IMR-90 (cell line): ENCODE measurements at regions not wholly inside any gene's neighbourhood (a gene's known extent, or its start where the extent isn't known, plus 50 kb on each side); places are given as distances from the start of the nearest gene placed in this dataset.

Experiments
- ATAC-seq: fragments of 200-7000 bp; cut with Tn5 transposase; 2 replicates; pipeline ENCODE4 v1.9.1; 2020; ENCODE audit warnings: low read depth, mild to moderate bottlenecking, moderate library complexity
- BruUV-seq: library from RNA; stranded (reverse); fragments of 400-500 nt; replicated peaks from 2 replicates; lab custom pipeline; 2021; lab: Mats Ljungman, UMichigan
- CTCF ChIA-PET: fragments of 300-600 bp; formaldehyde crosslinking; extraction: SDS; loops from one replicate; lab custom pipeline; 2021; ENCODE audit warnings: antibody characterized with exemption; lab: Yijun Ruan, JAX
- POLR2A ChIA-PET: fragments of 300-600 bp; sonication (Branson Sonifier 250); formaldehyde crosslinking; loops from one replicate; lab custom pipeline; 2022; ENCODE audit warnings: antibody characterized with exemption; ENCODE audit not compliant: unreplicated experiment; lab: Charles Lee
- DNase-seq: peaks from one replicate; pipeline ENCODE4 v3.0.0; 2013
- H2AFZ ChIP-seq: replicated peaks from 2 replicates; pipeline ENCODE3; 2013; ENCODE audit warnings: low read length, mild to moderate bottlenecking; ENCODE audit not compliant: poor library complexity
- H2AK5ac ChIP-seq: 2 replicates; pipeline ENCODE4 v1.6.1; 2013; ENCODE audit warnings: low read depth, low read length, inconsistent platforms
- H2AK9ac ChIP-seq: replicated peaks from 2 replicates; pipeline ENCODE3; 2013; ENCODE audit warnings: mild to moderate bottlenecking, low read depth, low read length, moderate library complexity; ENCODE audit not compliant: poor library complexity
- H2BK120ac ChIP-seq: 2 replicates; pipeline ENCODE4 v1.6.1; 2013; ENCODE audit warnings: low read depth, low read length, inconsistent platforms
- H2BK15ac ChIP-seq: 3 replicates; pipeline ENCODE4 v1.6.1; 2013; ENCODE audit warnings: low read depth, low read length, inconsistent platforms
- H2BK20ac ChIP-seq: 2 replicates; pipeline ENCODE4 v1.6.1; 2013; ENCODE audit warnings: low read depth, mild to moderate bottlenecking, inconsistent platforms, low read length, moderate library complexity
- H2BK5ac ChIP-seq: 2 replicates; pipeline ENCODE4 v1.6.1; 2013; ENCODE audit warnings: mild to moderate bottlenecking, low read depth, low read length, inconsistent platforms; ENCODE audit not compliant: poor library complexity, severe bottlenecking
- H3K14ac ChIP-seq: replicated peaks from 2 replicates; pipeline ENCODE4 v1.6.1; 2013; ENCODE audit warnings: low read depth, low read length, inconsistent platforms
- H3K18ac ChIP-seq: 2 replicates; pipeline ENCODE4 v1.6.1; 2013; ENCODE audit warnings: low read depth, low read length, control low read depth
- H3K23ac ChIP-seq: 2 replicates; pipeline ENCODE4 v1.6.1; 2013; ENCODE audit warnings: low read depth, low read length, inconsistent platforms
- H3K27ac ChIP-seq: 2 replicates; pipeline ENCODE4 v1.5.1; 2013; ENCODE audit warnings: mild to moderate bottlenecking, control low read depth, low read length; ENCODE audit not compliant: insufficient read depth
- H3K27me3 ChIP-seq: 2 replicates; pipeline ENCODE4 v1.6.1; 2013; ENCODE audit warnings: low read length; ENCODE audit not compliant: control insufficient read depth, insufficient read depth
- H3K36me3 ChIP-seq: 2 replicates; pipeline ENCODE4 v1.6.1; 2013; ENCODE audit warnings: low read length, mixed read lengths; ENCODE audit not compliant: control insufficient read depth, insufficient read depth
- H3K4ac ChIP-seq: 2 replicates; pipeline ENCODE4 v1.6.1; 2013; ENCODE audit warnings: low read depth, low read length, inconsistent platforms
- H3K4me1 ChIP-seq: 2 replicates; pipeline ENCODE4 v1.6.1; 2013; ENCODE audit warnings: low read length, mixed read lengths; ENCODE audit not compliant: control insufficient read depth, insufficient read depth
- H3K4me2 ChIP-seq: 2 replicates; pipeline ENCODE4 v1.6.1; 2013; ENCODE audit warnings: low read depth, mild to moderate bottlenecking, control low read depth, low read length, moderate library complexity
- H3K4me3 ChIP-seq: 2 replicates; pipeline ENCODE4 v1.5.1; 2013; ENCODE audit warnings: low read depth, mild to moderate bottlenecking, control low read depth, low read length, moderate library complexity; ENCODE audit not compliant: insufficient read depth
- H3K56ac ChIP-seq: 2 replicates; pipeline ENCODE4 v1.6.1; 2013; ENCODE audit warnings: low read length, inconsistent platforms; ENCODE audit not compliant: insufficient read depth; ENCODE audit errors: extremely low read depth
- H3K79me1 ChIP-seq, 2 experiments: 2 replicates each; pipeline ENCODE4 v1.6.1; 2013; ENCODE audit warnings: low read length in 2 of 2, inconsistent platforms in 1 of 2, low read depth in 1 of 2
- H3K9ac ChIP-seq: 2 replicates; pipeline ENCODE4 v1.6.1; 2013; ENCODE audit warnings: low read depth, low read length, control low read depth
- H3K9me1 ChIP-seq: 2 replicates; pipeline ENCODE4 v1.6.1; 2013; ENCODE audit warnings: low read length, inconsistent platforms; ENCODE audit not compliant: insufficient read depth
- H3K9me3 ChIP-seq: 2 replicates; pipeline ENCODE4 v1.6.1; 2013; ENCODE audit warnings: low read length; ENCODE audit not compliant: control insufficient read depth, insufficient read depth
- H4K20me1 ChIP-seq: 2 replicates; pipeline ENCODE4 v1.6.1; 2013; ENCODE audit warnings: low read length, inconsistent platforms; ENCODE audit not compliant: insufficient read depth
- H4K5ac ChIP-seq: 2 replicates; pipeline ENCODE4 v1.6.1; 2013; ENCODE audit warnings: mild to moderate bottlenecking, low read depth, low read length, control low read depth
- H4K8ac ChIP-seq, 2 experiments: 2 replicates each; pipeline ENCODE4 v1.6.1; 2013; ENCODE audit warnings: low read depth in 2 of 2, low read length in 2 of 2, control low read depth in 1 of 2, inconsistent platforms in 1 of 2
- H4K91ac ChIP-seq: 2 replicates; pipeline ENCODE4 v1.6.1; 2013; ENCODE audit warnings: low read depth, low read length, inconsistent platforms; ENCODE audit not compliant: insufficient read depth
- BHLHE40 ChIP-seq: fragments of 150-350 bp; IDR thresholded peaks from 2 replicates; pipeline ENCODE4 v1.6.1; 2016; ENCODE audit warnings: mild to moderate bottlenecking, low read depth, low read length
- CEBPB ChIP-seq: IDR thresholded peaks from 2 replicates; pipeline ENCODE4 v1.6.1; 2012; ENCODE audit warnings: low read depth, low read length, improper control_type of control experiment
- CHD1 ChIP-seq: IDR thresholded peaks from 2 replicates; pipeline ENCODE4 v1.6.1; 2012; ENCODE audit warnings: low read depth, low read length, improper control_type of control experiment
- FOS ChIP-seq: fragments of 150-350 bp; IDR thresholded peaks from 2 replicates; pipeline ENCODE4 v1.6.1; 2016; ENCODE audit warnings: low read depth, low read length
- MAFK ChIP-seq: IDR thresholded peaks from 2 replicates; pipeline ENCODE4 v1.6.1; 2012; ENCODE audit warnings: low read depth, low read length, improper control_type of control experiment
- MAZ ChIP-seq: IDR thresholded peaks from 2 replicates; pipeline ENCODE4 v1.6.1; 2012; ENCODE audit warnings: low read depth, mild to moderate bottlenecking, low read length, improper control_type of control experiment, moderate library complexity, borderline replicate concordance
- MXI1 ChIP-seq: IDR thresholded peaks from 2 replicates; pipeline ENCODE4 v1.6.1; 2012; ENCODE audit warnings: low read depth, mild to moderate bottlenecking, low read length, moderate library complexity, borderline replicate concordance
- NFE2L2 ChIP-seq: fragments of 150-350 bp; IDR thresholded peaks from 2 replicates; pipeline ENCODE4 v1.6.1; 2016; ENCODE audit warnings: low read depth, mild to moderate bottlenecking, low read length
- POLR2A ChIP-seq: IDR thresholded peaks from 2 replicates; pipeline ENCODE4 v1.6.1; 2012; ENCODE audit warnings: mild to moderate bottlenecking, low read depth, low read length
- RAD21 ChIP-seq: IDR thresholded peaks from 2 replicates; pipeline ENCODE4 v1.6.1; 2012; ENCODE audit warnings: low read length, improper control_type of control experiment
- RCOR1 ChIP-seq: IDR thresholded peaks from 2 replicates; pipeline ENCODE4 v1.6.1; 2012; ENCODE audit warnings: mild to moderate bottlenecking, low read length, improper control_type of control experiment; ENCODE audit not compliant: insufficient replicate concordance
- RFX5 ChIP-seq: IDR thresholded peaks from 2 replicates; pipeline ENCODE4 v1.8.0; 2012; ENCODE audit warnings: low read depth, mild to moderate bottlenecking, low read length, moderate library complexity
- SMC3 ChIP-seq: fragments of 150-350 bp; IDR thresholded peaks from 2 replicates; pipeline ENCODE4 v1.6.1; 2016; ENCODE audit warnings: low read depth, mild to moderate bottlenecking, antibody characterized with exemption, low read length, moderate library complexity
- dilution Hi-C: fragments of 300-500 bp; cut with HindIII; formaldehyde crosslinking; loops from one replicate; pipeline ENCODE4 v1.14.3; 2018; ENCODE audit warnings: low sequenced_read_pairs; ENCODE audit not compliant: unreplicated experiment
- in situ Hi-C: fragments of 300-500 bp; cut with MboI; formaldehyde crosslinking; loops from 3 replicates; pipeline ENCODE4 v1.14.3; 2019; ENCODE audit warnings: low sequenced_read_pairs, inconsistent platforms, mixed read lengths
- intact Hi-C: fragments of 100-400 bp; cut with micrococcal nuclease; formaldehyde crosslinking; loops from 2 replicates; pipeline ENCODE4 v1.10.0; 2022
- TF ChIP-seq, protein P1 (sequence below): fragments of 150-350 bp; IDR thresholded peaks from 2 replicates; pipeline ENCODE4 v1.6.1; 2017; ENCODE audit warnings: mild to moderate bottlenecking, antibody characterized with exemption, low read length, low read depth
- TF ChIP-seq, protein P2 (sequence below): conservative IDR thresholded peaks from 2 replicates; pipeline ENCODE4 v1.5.1; 2012; ENCODE audit warnings: mild to moderate bottlenecking, low read depth, low read length, improper control_type of control experiment
- TF ChIP-seq, protein P3 (sequence below): fragments of 150-350 bp; IDR thresholded peaks from 2 replicates; pipeline ENCODE4 v1.6.1; 2016; ENCODE audit warnings: low read depth, mild to moderate bottlenecking, low read length, moderate library complexity, borderline replicate concordance

DNA sequence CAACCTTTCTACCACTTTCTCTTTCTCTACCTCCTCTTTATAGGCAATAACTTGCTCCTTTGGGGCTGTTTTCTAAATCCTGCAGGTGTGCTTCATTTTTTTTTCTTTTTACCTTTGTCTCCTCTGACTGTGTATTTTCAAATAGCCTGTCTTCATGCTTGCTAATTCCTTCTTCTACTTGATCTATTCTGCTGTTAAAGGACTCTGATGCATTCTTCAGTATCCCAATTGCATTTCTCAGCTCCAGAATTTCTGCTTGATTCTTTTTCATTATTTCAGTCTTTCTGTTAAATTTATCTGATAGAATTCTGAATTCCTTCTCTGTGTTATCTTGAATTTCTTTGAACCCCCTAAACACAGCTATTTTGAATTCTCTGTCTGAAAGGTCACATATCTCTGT lies 67.7 kb upstream of the IL2 start:
- no peak for DNase-seq
- H3K14ac ChIP-seq = no peak overlapping the region
- no peak overlapping the region for H3K4me3 ChIP-seq
- no peaks in the 10 kb centered on the region for H3K9me1 ChIP-seq
- no peak for TF ChIP-seq CEBPB
- TF ChIP-seq, protein P1, sequence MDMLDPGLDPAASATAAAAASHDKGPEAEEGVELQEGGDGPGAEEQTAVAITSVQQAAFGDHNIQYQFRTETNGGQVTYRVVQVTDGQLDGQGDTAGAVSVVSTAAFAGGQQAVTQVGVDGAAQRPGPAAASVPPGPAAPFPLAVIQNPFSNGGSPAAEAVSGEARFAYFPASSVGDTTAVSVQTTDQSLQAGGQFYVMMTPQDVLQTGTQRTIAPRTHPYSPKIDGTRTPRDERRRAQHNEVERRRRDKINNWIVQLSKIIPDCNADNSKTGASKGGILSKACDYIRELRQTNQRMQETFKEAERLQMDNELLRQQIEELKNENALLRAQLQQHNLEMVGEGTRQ = no peak
- no peak for TF ChIP-seq RCOR1
- no peak for TF ChIP-seq NFE2L2
- no peak for TF ChIP-seq POLR2A
- no peak for TF ChIP-seq MAFK
- TF ChIP-seq MAZ = no peak
- TF ChIP-seq, protein P2, sequence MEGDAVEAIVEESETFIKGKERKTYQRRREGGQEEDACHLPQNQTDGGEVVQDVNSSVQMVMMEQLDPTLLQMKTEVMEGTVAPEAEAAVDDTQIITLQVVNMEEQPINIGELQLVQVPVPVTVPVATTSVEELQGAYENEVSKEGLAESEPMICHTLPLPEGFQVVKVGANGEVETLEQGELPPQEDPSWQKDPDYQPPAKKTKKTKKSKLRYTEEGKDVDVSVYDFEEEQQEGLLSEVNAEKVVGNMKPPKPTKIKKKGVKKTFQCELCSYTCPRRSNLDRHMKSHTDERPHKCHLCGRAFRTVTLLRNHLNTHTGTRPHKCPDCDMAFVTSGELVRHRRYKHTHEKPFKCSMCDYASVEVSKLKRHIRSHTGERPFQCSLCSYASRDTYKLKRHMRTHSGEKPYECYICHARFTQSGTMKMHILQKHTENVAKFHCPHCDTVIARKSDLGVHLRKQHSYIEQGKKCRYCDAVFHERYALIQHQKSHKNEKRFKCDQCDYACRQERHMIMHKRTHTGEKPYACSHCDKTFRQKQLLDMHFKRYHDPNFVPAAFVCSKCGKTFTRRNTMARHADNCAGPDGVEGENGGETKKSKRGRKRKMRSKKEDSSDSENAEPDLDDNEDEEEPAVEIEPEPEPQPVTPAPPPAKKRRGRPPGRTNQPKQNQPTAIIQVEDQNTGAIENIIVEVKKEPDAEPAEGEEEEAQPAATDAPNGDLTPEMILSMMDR = no peak
- no peak for TF ChIP-seq RFX5
- TF ChIP-seq BHLHE40 = no peak
- TF ChIP-seq, protein P3, sequence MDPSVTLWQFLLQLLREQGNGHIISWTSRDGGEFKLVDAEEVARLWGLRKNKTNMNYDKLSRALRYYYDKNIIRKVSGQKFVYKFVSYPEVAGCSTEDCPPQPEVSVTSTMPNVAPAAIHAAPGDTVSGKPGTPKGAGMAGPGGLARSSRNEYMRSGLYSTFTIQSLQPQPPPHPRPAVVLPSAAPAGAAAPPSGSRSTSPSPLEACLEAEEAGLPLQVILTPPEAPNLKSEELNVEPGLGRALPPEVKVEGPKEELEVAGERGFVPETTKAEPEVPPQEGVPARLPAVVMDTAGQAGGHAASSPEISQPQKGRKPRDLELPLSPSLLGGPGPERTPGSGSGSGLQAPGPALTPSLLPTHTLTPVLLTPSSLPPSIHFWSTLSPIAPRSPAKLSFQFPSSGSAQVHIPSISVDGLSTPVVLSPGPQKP = no peak
- TF ChIP-seq CHD1 = no peak
- TF ChIP-seq SMC3 = no peak
- TF ChIP-seq FOS = no peak
- no peak for TF ChIP-seq MXI1
- no peak for TF ChIP-seq RAD21
- ChIA-PET POLR2A (no interaction called here), CTCF (no interaction called here)
- H3K36me3 ChIP-seq = no peaks in the 10 kb centered on the region
- no peak overlapping the region for H4K8ac ChIP-seq
- H4K91ac ChIP-seq = no peak overlapping the region
- BruUV-seq = no TSS peak
- dilution Hi-C loops (no loop called here), intact Hi-C loops (no loop called here), in situ Hi-C loops (no loop called here)
- H3K9me3 ChIP-seq = no peaks in the 10 kb centered on the region
- ATAC-seq = no peak
- H2AK5ac ChIP-seq = no peak overlapping the region
- H3K9ac ChIP-seq = no peak overlapping the region
- no peak overlapping the region for H3K56ac ChIP-seq
- no peaks in the 10 kb centered on the region for H3K4me1 ChIP-seq
- H2BK5ac ChIP-seq = no peak overlapping the region
- no peak overlapping the region for H3K4me2 ChIP-seq
- no peak overlapping the region for H3K23ac ChIP-seq
- H4K20me1 ChIP-seq = no peaks in the 10 kb centered on the region
- no peaks in the 10 kb centered on the region for H3K27me3 ChIP-seq
- no peak overlapping the region for H3K27ac ChIP-seq
- no peak overlapping the region for H3K4ac ChIP-seq
- no peak overlapping the region for H2BK15ac ChIP-seq
- no peak overlapping the region for H3K18ac ChIP-seq
- H4K5ac ChIP-seq = no peak overlapping the region
- H3K79me1 ChIP-seq = no peaks in the 10 kb centered on the region
- H2BK120ac ChIP-seq = no peak overlapping the region
- no peak overlapping the region for H2AK9ac ChIP-seq
- H2AFZ ChIP-seq = no peak overlapping the region
- no peak overlapping the region for H2BK20ac ChIP-seq
